ENCODE measurements at regions not wholly inside any gene's neighbourhood (a gene's known extent, or its start where the extent isn't known, plus 50 kb on each side); places are given as distances from the start of the nearest gene placed in this dataset.

DNA sequence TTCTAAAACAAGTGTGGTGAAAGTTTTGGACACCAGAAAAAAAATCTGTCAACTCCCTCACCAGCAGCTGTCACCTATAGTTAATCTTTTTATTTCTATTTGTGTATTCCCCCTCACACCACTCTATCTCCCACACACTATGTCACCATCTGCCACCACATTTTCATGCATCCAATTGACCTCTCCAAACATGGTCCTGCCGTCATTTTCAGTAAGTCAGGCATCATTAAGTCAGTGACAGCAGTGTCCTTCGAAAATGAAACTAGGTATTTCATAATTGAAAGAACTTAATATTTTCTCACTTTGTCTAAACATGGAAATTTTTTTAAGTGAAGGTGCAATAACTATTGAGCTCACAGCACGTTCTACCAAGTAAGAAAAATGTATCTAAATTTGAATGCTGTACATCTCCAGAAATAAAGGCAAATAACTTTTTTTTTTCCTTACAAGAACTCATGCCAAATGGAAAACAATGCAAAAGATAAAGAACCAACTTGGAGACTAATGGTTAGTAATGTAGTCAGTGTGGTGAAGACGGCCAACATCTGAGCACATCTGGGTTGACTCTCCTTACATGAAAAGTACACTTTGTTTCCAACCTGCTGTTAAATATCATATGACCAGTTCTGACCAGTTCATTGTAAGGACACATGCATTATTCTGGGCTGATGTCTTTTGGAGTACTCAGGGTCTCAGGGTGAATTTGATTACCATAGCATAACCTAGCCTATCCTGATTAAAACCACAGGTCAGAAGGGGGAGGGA, 623.3 kb upstream of the MANEA start:
- Histone ChIP-seq H2AFZ (ENCODE audit: low read depth, low read length) (no peak overlapping the region), H3K27me3 (ENCODE audit: insufficient read depth, low read depth, low read length) (no peaks in the 10 kb centered on the region), H3K9me3 (ENCODE audit: low read length) (no peaks in the 10 kb centered on the region), H3K79me2 (replicated peaks; ENCODE audit: insufficient read depth, low read length) (no peaks in the 10 kb centered on the region), H3K36me3 (ENCODE audit: insufficient read depth, low read length) (no peaks in the 10 kb centered on the region), H3K9me2 (ENCODE audit: insufficient read depth, low read length) (no peaks in the 10 kb centered on the region), H3K4me3 (ENCODE audit: low read length) (no peak overlapping the region), H3K27ac (ENCODE audit: low read length) (no peak overlapping the region), H3K9ac (ENCODE audit: low read length) (no peak overlapping the region), H3F3A (ENCODE audit: insufficient read depth, low read length, poor library complexity, severe bottlenecking) (no peaks in the 10 kb centered on the region), H4K20me1 (ENCODE audit: insufficient read depth) (no peaks in the 10 kb centered on the region), H3K4me2 (ENCODE audit: low read length) (no peak overlapping the region)
- TF ChIP-seq RAD21 (conservative IDR thresholded peaks at IDR 0.05) (no peak), EZH2 (IDR thresholded peaks at IDR 0.05; ENCODE audit: borderline replicate concordance, insufficient read depth, low read length, poor library complexity, severe bottlenecking) (no peak), SMC3 (conservative IDR thresholded peaks at IDR 0.05; ENCODE audit: poor library complexity) (no peak), TAF1 (IDR thresholded peaks at IDR 0.05; ENCODE audit: low read depth) (no peak), EP300 (conservative IDR thresholded peaks at IDR 0.05; ENCODE audit: poor library complexity, severe bottlenecking) (no peak), POLR2AphosphoS5 (IDR thresholded peaks at IDR 0.05) (no peak), MXI1 (conservative IDR thresholded peaks at IDR 0.05; ENCODE audit: poor library complexity, severe bottlenecking) (no peak)
- TF ChIP-seq, protein P1, sequence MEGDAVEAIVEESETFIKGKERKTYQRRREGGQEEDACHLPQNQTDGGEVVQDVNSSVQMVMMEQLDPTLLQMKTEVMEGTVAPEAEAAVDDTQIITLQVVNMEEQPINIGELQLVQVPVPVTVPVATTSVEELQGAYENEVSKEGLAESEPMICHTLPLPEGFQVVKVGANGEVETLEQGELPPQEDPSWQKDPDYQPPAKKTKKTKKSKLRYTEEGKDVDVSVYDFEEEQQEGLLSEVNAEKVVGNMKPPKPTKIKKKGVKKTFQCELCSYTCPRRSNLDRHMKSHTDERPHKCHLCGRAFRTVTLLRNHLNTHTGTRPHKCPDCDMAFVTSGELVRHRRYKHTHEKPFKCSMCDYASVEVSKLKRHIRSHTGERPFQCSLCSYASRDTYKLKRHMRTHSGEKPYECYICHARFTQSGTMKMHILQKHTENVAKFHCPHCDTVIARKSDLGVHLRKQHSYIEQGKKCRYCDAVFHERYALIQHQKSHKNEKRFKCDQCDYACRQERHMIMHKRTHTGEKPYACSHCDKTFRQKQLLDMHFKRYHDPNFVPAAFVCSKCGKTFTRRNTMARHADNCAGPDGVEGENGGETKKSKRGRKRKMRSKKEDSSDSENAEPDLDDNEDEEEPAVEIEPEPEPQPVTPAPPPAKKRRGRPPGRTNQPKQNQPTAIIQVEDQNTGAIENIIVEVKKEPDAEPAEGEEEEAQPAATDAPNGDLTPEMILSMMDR (IDR thresholded peaks at IDR 0.05; ENCODE audit: poor library complexity, severe bottlenecking) = no peak
- TF ChIP-seq, protein P2, sequence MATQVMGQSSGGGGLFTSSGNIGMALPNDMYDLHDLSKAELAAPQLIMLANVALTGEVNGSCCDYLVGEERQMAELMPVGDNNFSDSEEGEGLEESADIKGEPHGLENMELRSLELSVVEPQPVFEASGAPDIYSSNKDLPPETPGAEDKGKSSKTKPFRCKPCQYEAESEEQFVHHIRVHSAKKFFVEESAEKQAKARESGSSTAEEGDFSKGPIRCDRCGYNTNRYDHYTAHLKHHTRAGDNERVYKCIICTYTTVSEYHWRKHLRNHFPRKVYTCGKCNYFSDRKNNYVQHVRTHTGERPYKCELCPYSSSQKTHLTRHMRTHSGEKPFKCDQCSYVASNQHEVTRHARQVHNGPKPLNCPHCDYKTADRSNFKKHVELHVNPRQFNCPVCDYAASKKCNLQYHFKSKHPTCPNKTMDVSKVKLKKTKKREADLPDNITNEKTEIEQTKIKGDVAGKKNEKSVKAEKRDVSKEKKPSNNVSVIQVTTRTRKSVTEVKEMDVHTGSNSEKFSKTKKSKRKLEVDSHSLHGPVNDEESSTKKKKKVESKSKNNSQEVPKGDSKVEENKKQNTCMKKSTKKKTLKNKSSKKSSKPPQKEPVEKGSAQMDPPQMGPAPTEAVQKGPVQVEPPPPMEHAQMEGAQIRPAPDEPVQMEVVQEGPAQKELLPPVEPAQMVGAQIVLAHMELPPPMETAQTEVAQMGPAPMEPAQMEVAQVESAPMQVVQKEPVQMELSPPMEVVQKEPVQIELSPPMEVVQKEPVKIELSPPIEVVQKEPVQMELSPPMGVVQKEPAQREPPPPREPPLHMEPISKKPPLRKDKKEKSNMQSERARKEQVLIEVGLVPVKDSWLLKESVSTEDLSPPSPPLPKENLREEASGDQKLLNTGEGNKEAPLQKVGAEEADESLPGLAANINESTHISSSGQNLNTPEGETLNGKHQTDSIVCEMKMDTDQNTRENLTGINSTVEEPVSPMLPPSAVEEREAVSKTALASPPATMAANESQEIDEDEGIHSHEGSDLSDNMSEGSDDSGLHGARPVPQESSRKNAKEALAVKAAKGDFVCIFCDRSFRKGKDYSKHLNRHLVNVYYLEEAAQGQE (IDR thresholded peaks at IDR 0.05; ENCODE audit: borderline replicate concordance) = no peak

DNA sequence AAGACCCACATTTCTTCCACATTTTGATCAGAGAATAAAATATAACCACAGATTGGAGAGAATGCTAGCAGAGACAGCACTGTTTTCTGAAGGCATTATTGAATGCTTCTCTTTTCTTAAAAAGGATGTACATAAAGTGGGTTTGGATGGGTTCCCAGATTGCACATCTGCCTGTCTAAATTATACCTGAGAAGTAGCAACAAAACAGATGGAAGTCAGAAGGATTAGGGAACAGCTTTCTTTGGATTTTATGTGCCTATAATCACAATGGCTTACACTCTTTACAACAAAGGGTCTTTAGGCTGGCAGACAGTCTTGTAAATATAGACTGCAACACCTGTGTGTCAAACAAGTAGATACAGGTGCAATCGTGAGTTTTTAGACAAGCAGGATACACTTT, 622.2 kb upstream of the MANEA start:
- no peak overlapping the region for H3K4me3 ChIP-seq (ENCODE audit: low read length)
- no peak overlapping the region for H3K27ac ChIP-seq (ENCODE audit: low read length)
- no peak overlapping the region for H3K9ac ChIP-seq (ENCODE audit: low read length)
- no peaks in the 10 kb centered on the region for H3K27me3 ChIP-seq (ENCODE audit: insufficient read depth, low read depth, low read length)
- H3F3A ChIP-seq (ENCODE audit: insufficient read depth, low read length, poor library complexity, severe bottlenecking) = no peaks in the 10 kb centered on the region
- H3K9me3 ChIP-seq (ENCODE audit: low read length) = no peaks in the 10 kb centered on the region
- no peaks in the 10 kb centered on the region for H3K79me2 ChIP-seq (replicated peaks; ENCODE audit: insufficient read depth, low read length)
- no peaks in the 10 kb centered on the region for H3K36me3 ChIP-seq (ENCODE audit: insufficient read depth, low read length)
- H4K20me1 ChIP-seq (ENCODE audit: insufficient read depth) = no peaks in the 10 kb centered on the region
- TF ChIP-seq RAD21 (conservative IDR thresholded peaks at IDR 0.05) (no peak), MXI1 (conservative IDR thresholded peaks at IDR 0.05; ENCODE audit: poor library complexity, severe bottlenecking) (no peak), SMC3 (conservative IDR thresholded peaks at IDR 0.05; ENCODE audit: poor library complexity) (no peak), TAF1 (IDR thresholded peaks at IDR 0.05; ENCODE audit: low read depth) (no peak), POLR2AphosphoS5 (IDR thresholded peaks at IDR 0.05) (no peak), EP300 (conservative IDR thresholded peaks at IDR 0.05; ENCODE audit: poor library complexity, severe bottlenecking) (no peak), EZH2 (IDR thresholded peaks at IDR 0.05; ENCODE audit: borderline replicate concordance, insufficient read depth, low read length, poor library complexity, severe bottlenecking) (no peak)
- TF ChIP-seq, protein P2 (IDR thresholded peaks at IDR 0.05; ENCODE audit: borderline replicate concordance) = no peak
- TF ChIP-seq, protein P1 (IDR thresholded peaks at IDR 0.05; ENCODE audit: poor library complexity, severe bottlenecking) = no peak
- no peaks in the 10 kb centered on the region for H3K9me2 ChIP-seq (ENCODE audit: insufficient read depth, low read length)
- H2AFZ ChIP-seq (ENCODE audit: low read depth, low read length) = no peak overlapping the region
- H3K4me2 ChIP-seq (ENCODE audit: low read length) = no peak overlapping the region

Data from neural cell (in vitro differentiated cells).